ENCODE measurements at regions not wholly inside any gene's neighbourhood (a gene's known extent, or its start where the extent isn't known, plus 50 kb on each side); places are given as distances from the start of the nearest gene placed in this dataset.

DNA sequence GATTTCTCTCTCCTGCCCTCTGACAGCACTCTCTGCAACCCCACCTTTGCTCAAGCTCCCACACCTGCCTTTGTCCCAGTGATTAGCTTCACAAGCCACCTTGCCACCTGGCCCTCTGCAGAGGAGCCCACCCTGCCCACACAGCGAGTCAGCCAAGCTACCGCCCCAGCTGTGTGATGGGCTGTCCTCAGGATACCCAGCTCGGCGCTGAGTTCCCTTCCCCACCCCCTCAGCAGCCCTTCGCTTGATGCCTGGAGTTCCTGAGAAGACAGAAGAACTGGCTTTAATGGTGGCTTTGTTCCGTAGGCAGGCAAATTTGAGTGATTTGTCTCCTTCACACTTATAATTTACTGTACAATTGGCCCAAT, 266.4 kb downstream of the CBLN1 start:
- no peak overlapping the region for H3K4me3 Mint-ChIP-seq
- H3K9me3 Mint-ChIP-seq: peaks cover 39% of the 10 kb centered on the region
- peaks cover 3% of the 10 kb centered on the region; the same call in 1 of the 2 replicates for H3K36me3 Mint-ChIP-seq (ENCODE audit: low read depth)
- H3K4me1 Mint-ChIP-seq (ENCODE audit: low read depth): no peaks in the 10 kb centered on the region
- TF ChIP-seq, protein P1, sequence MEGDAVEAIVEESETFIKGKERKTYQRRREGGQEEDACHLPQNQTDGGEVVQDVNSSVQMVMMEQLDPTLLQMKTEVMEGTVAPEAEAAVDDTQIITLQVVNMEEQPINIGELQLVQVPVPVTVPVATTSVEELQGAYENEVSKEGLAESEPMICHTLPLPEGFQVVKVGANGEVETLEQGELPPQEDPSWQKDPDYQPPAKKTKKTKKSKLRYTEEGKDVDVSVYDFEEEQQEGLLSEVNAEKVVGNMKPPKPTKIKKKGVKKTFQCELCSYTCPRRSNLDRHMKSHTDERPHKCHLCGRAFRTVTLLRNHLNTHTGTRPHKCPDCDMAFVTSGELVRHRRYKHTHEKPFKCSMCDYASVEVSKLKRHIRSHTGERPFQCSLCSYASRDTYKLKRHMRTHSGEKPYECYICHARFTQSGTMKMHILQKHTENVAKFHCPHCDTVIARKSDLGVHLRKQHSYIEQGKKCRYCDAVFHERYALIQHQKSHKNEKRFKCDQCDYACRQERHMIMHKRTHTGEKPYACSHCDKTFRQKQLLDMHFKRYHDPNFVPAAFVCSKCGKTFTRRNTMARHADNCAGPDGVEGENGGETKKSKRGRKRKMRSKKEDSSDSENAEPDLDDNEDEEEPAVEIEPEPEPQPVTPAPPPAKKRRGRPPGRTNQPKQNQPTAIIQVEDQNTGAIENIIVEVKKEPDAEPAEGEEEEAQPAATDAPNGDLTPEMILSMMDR (IDR thresholded peaks at IDR 0.05): no peak
- peaks cover 2% of the 10 kb centered on the region; the same call in 1 of the 2 replicates for H3K27me3 Mint-ChIP-seq (ENCODE audit: insufficient read depth)
- no peak overlapping the region for H3K27ac Mint-ChIP-seq
- DNase-seq: no peak

DNA sequence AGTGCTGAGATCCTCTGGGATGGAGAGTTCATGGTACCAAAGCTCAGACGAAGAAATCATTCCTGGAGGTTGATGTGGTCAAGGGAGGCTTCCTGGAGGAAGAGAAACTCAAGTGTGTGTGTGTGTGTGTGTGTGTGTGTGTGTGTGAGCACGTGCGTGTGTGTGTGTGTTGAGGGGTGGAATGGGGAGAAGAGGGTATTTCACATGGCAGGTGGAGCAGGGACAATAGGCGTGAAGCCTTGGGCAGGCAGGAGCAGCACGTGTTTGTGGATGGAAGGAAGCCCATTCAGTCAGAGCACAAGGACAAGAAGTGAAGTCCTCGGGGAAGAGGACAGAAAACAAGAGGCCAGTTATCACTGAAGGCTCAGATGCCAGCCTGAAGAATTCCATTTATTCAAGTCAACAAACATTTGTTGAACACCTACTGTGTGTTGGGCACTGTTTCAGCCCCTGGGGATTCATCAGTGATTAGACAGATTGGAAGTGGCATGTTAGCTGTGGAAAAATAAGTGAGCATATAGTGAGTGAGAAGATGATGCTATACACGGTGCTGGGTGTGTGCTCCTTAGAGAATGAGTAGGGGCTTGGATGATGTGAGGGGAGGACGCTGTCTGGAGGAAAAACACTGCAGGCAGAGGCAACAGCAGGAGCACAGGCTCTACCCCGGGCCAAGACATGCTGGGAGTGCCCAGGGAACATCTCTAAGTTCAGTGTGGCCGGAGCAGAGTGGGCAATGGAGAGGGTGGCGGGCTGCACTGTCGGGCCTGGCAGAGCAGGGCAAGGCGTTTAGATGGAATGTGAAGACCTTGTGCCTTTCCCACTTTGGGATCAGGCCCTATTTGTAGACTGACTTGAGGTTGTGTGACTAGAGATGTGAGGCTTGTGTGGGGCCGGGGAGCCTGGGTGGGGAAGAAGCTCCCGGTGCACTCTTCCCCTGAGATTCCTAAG, 267.1 kb downstream of the CBLN1 start:
- TF ChIP-seq, protein P1 (IDR thresholded peaks at IDR 0.05): no peak
- H3K4me3 Mint-ChIP-seq: no peak overlapping the region
- DNase-seq: no peak
- H3K4me1 Mint-ChIP-seq (ENCODE audit: low read depth): no peaks in the 10 kb centered on the region
- peaks cover 37% of the 10 kb centered on the region for H3K9me3 Mint-ChIP-seq
- H3K27ac Mint-ChIP-seq: no peak overlapping the region
- peaks cover 3% of the 10 kb centered on the region; the same call in 1 of the 2 replicates for H3K36me3 Mint-ChIP-seq (ENCODE audit: low read depth)
- no peaks in the 10 kb centered on the region; the same call in none of the 2 replicates for H3K27me3 Mint-ChIP-seq (ENCODE audit: insufficient read depth)

DNA sequence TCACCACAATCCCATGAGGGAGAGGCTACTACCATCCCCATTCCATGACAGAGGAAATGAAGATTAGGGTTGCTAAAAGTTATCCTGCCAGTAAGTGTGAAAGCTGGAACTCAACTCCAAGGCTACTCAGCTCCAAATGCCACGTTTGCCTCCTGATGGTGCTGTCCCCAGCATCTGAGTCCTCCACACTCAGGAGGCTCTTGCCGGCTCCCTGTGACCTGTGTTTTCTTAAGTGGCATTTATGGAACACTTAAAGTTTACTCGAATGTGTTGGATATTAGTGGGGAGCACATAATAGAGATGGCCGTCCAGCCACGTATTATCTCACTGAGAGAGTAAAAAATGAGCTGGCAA, 267.9 kb downstream of the CBLN1 start:
- Mint-ChIP-seq H3K9me3 (peaks cover 38% of the 10 kb centered on the region), H3K27me3 (ENCODE audit: insufficient read depth) (no peaks in the 10 kb centered on the region; the same call in none of the 2 replicates), H3K4me3 (no peak overlapping the region), H3K36me3 (ENCODE audit: low read depth) (peaks cover 3% of the 10 kb centered on the region; the same call in 1 of the 2 replicates), H3K4me1 (ENCODE audit: low read depth) (no peaks in the 10 kb centered on the region), H3K27ac (no peak overlapping the region)
- TF ChIP-seq, protein P1 (IDR thresholded peaks at IDR 0.05): no peak
- no peak for DNase-seq

DNA sequence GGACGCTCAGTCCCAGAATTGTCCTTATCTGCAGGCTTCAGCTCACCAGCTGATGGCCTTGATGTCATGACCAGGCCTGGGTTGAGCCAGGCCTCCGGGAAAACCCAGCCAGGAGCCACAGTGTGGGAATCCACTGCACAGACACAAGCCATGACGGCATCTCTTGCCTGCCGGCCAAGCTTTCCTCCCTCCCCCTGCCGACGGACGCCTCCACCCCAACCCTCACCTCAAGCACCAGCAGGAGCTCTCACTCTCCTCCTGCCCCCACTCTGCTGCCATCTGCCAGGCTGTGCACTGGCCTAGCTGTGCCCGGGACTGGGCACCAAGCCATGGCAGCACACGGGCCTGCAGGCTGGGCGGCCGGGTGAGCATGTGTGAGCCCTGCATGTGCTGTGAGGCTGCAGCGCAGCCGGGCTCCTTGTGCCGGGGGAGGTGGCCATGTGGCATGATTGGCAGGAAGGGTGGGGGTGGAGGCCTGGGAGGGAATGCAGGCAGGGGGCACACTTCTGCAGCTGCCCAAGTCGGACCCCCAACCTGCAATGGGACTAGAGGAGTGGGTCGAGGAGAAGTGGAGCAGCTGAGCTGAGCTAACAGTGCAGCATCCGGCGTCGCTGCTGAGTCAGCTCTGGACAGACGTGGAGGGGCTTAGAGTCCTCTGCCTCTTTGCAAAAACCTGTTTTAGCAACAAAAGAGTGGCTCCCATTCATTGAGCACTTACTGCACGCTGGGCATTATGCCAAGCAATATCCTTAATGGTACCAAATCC, 268.5 kb downstream of the CBLN1 start:
- Mint-ChIP-seq H3K27me3 (ENCODE audit: insufficient read depth) (no peaks in the 10 kb centered on the region; the same call in none of the 2 replicates), H3K27ac (no peak overlapping the region), H3K9me3 (peaks cover 38% of the 10 kb centered on the region), H3K4me3 (no peak overlapping the region), H3K36me3 (ENCODE audit: low read depth) (peaks cover 3% of the 10 kb centered on the region; the same call in 1 of the 2 replicates), H3K4me1 (ENCODE audit: low read depth) (no peaks in the 10 kb centered on the region)
- DNase-seq: no peak
- TF ChIP-seq, protein P1 (IDR thresholded peaks at IDR 0.05): no peak

DNA sequence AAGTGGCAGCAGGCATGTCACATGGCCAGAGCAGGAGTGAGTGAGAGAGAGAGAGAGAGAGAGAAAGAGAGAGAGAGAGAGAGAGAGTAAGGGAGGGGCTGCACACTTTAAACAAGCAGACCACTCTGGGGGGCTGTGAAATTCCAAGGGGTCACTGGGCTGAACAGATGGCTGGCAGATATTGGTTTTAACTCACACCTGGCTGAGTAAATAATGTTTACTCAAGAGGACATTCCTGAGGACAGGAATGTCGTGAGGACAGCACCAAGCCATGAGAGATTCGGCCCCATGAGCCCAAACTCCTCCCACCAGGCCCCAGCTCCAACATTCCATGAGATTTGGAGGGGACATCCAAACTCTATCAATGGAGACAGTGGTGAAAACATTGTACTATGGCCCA, 269.7 kb downstream of the CBLN1 start:
- Mint-ChIP-seq H3K9me3 (peaks cover 40% of the 10 kb centered on the region), H3K4me3 (no peak overlapping the region), H3K27ac (no peak overlapping the region), H3K36me3 (ENCODE audit: low read depth) (peaks cover 3% of the 10 kb centered on the region; the same call in 1 of the 2 replicates), H3K4me1 (ENCODE audit: low read depth) (no peaks in the 10 kb centered on the region), H3K27me3 (ENCODE audit: insufficient read depth) (peaks cover 1% of the 10 kb centered on the region)
- no peak for DNase-seq
- TF ChIP-seq, protein P1 (IDR thresholded peaks at IDR 0.05): no peak
